ENCODE measurements at regions not wholly inside any gene's neighbourhood (a gene's known extent, or its start where the extent isn't known, plus 50 kb on each side); places are given as distances from the start of the nearest gene placed in this dataset.

DNA sequence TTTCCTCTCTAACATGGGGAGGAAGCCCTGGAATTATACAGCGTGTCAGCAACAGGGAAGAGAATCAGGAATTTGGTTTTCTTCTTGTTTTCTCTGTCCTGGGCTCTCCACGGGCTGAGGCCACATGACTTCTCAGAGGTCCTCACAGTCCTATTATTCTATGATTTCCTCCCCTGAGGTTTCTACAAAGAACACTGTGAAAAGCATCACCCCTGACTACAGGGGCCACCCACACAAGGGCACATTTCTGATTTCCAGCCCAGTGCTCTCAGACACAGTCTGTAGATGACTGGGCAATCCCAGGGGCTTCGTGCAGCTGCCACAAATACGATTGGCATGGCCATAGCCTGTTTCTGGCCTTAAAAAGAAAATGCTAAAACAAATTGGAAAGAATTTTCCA is 284.9 kb downstream of the CEMIP2 start:
- Histone ChIP-seq H3K27me3 (ENCODE audit: control insufficient read depth, insufficient read depth, low read length) (no peaks in the 10 kb centered on the region), H3K27ac (ENCODE audit: low read depth, low read length) (no peak overlapping the region), H3K4me3 (ENCODE audit: low read depth, low read length) (no peak overlapping the region), H3K9me3 (ENCODE audit: control insufficient read depth, insufficient read depth, low read length) (no peaks in the 10 kb centered on the region)
- CTCF ChIA-PET = no interaction called here
- TF ChIP-seq CTCF (IDR thresholded peaks at IDR 0.05; ENCODE audit: low read depth, low read length) = no peak
- POLR2A ChIA-PET = no interaction called here
- DNase-seq (ENCODE audit: low read depth, low spot score) = no peak

DNA sequence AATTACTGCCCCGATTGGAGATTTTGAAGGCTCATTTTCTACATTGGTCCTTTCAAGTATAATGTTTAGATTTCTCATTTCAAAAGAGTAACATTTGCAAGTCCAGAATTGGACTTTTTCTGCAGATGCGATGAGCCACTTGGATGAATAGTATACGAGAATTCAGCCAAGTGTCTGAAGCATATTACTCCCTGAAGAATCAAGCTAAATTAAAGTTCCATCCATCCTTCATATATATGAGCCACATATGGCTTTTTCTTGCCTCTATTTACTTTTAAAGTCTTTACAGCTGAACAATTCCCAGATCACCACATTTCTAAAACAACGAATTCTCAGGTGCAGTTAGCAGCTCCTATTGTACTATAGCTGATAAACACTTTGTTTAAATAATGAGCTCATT is 288.7 kb downstream of the CEMIP2 start:
- H3K9me3 ChIP-seq (ENCODE audit: control insufficient read depth, insufficient read depth, low read length) = no peaks in the 10 kb centered on the region
- no peak for DNase-seq (ENCODE audit: low read depth, low spot score)
- ChIA-PET CTCF (no interaction called here), POLR2A (no interaction called here)
- no peak overlapping the region for H3K4me3 ChIP-seq (ENCODE audit: low read depth, low read length)
- H3K27ac ChIP-seq (ENCODE audit: low read depth, low read length) = no peak overlapping the region
- TF ChIP-seq CTCF (IDR thresholded peaks at IDR 0.05; ENCODE audit: low read depth, low read length) = no peak
- H3K27me3 ChIP-seq (ENCODE audit: control insufficient read depth, insufficient read depth, low read length) = no peaks in the 10 kb centered on the region

DNA sequence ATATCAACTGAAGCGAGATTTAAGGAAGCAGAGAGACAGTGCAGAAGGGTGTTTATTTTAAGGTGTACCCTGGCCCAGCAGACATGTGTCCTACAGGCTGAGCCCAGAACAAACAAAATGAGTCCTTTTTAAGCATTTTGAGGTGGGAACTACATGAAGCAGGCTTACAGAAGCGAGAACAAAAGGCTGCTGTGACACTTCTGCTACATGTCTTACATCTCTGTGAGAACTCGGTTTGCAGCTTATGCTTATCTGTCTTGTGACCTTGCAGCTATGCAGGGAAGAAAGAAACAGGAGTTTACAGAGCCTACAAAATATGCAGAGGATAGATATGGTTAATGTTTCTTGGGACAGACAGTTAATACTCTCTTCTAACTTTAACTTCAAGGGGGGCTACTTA is 295.9 kb downstream of the CEMIP2 start:
- ChIA-PET CTCF (no interaction called here), POLR2A (no interaction called here)
- H3K27ac ChIP-seq (ENCODE audit: low read depth, low read length) = no peak overlapping the region
- H3K4me3 ChIP-seq (ENCODE audit: low read depth, low read length) = no peak overlapping the region
- no peaks in the 10 kb centered on the region for H3K27me3 ChIP-seq (ENCODE audit: control insufficient read depth, insufficient read depth, low read length)
- no peaks in the 10 kb centered on the region for H3K9me3 ChIP-seq (ENCODE audit: control insufficient read depth, insufficient read depth, low read length)
- no peak for TF ChIP-seq CTCF (IDR thresholded peaks at IDR 0.05; ENCODE audit: low read depth, low read length)
- DNase-seq (ENCODE audit: low read depth, low spot score) = no peak

- no peak for DNase-seq (ENCODE audit: low read depth, low spot score)
- H3K27me3 ChIP-seq (ENCODE audit: control insufficient read depth, insufficient read depth, low read length) = no peaks in the 10 kb centered on the region
- no peak for TF ChIP-seq CTCF (IDR thresholded peaks at IDR 0.05; ENCODE audit: low read depth, low read length)
- ChIA-PET POLR2A (no interaction called here), CTCF (no interaction called here)
- H3K27ac ChIP-seq (ENCODE audit: low read depth, low read length) = no peak overlapping the region
- no peak overlapping the region for H3K4me3 ChIP-seq (ENCODE audit: low read depth, low read length)
- no peaks in the 10 kb centered on the region for H3K9me3 ChIP-seq (ENCODE audit: control insufficient read depth, insufficient read depth, low read length)
Measured at GRCh38 chr9:71465392-71465791, 302.9 kb downstream of the CEMIP2 start.

GRCh38 chr9:71459082-71459481 is 309.2 kb downstream of the CEMIP2 start:
- CTCF ChIA-PET = no interaction called here
- no peak for TF ChIP-seq CTCF (IDR thresholded peaks at IDR 0.05; ENCODE audit: low read depth, low read length)
- POLR2A ChIA-PET = no interaction called here
- H3K27me3 ChIP-seq (ENCODE audit: control insufficient read depth, insufficient read depth, low read length) = no peaks in the 10 kb centered on the region
- H3K27ac ChIP-seq (ENCODE audit: low read depth, low read length) = no peak overlapping the region
- H3K4me3 ChIP-seq (ENCODE audit: low read depth, low read length) = no peak overlapping the region
- DNase-seq (ENCODE audit: low read depth, low spot score) = no peak
- H3K9me3 ChIP-seq (ENCODE audit: control insufficient read depth, insufficient read depth, low read length) = no peaks in the 10 kb centered on the region
